ENCODE measurements at regions not wholly inside any gene's neighbourhood (a gene's known extent, or its start where the extent isn't known, plus 50 kb on each side); places are given as distances from the start of the nearest gene placed in this dataset.
"Not testable (repeated sequence)": the region's sequence is repeated elsewhere in the genome, so short reads cannot be mapped to it uniquely, and the experiment has no call there.

DNA sequence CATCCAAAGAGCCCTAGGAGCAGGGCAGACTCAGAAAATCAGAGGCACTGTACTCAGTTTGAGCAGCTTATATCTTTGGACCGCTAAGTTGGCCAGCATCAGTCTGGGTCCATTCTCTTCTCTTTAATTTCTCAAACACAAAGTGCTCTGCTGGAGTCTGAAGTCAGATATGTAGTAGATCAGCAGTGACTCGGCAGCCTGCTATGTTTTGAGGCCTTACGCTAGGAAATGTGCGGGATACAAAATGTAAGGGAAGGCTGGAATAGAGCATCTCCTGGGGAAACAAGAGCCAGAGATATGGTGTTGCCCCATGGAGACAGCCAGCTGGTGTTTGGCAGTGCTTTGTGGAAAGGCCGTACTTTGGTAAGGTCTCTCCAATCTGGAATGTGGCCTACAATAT lies 60.6 kb upstream of the VKORC1L1 start:
- POLR2A ChIA-PET = no interaction called here
- CTCF ChIA-PET = no interaction called here

DNA sequence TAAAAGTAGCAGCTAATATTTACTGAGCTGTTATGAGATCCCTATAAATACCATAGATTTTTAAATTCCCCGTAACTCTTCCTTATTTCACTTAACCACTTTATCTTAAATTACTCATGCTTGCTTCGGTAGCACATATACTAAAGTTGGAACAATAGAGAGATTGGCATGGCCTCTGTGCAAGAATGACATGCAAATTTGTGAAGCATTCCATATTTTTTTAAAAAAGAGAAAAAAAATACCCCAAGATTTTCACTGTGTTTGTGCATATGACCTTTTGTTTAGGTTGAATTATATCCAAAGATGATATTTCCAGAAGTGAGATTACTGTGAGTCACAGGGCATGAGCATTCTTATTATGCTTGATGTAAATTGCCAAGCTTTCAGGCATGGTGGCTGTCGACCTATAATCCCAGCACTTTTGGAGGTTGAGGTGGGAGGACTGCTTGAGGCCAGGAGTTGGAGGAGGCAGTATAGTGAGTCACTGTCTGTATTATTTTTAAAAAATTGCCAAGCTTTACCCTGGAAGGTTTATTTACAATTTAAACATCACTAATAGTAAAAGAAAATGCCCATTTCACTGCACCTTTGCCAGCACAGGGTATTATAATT lies 58.2 kb upstream of the VKORC1L1 start:
- H3K27me3 ChIP-seq (ENCODE audit: insufficient read depth, low read length); intact Hi-C loops (cut with micrococcal nuclease); H3K4me3 ChIP-seq (replicated peaks in 1 of 2; ENCODE audit: low read depth in 1 of 2, low read length in 2 of 2); ATAC-seq; H3K36me3 ChIP-seq (ENCODE audit: control insufficient read depth in 1 of 2, insufficient read depth in 2 of 2, low read length in 2 of 2); BruUV-seq (replicated peaks); H3K4me2 ChIP-seq (ENCODE audit: low read length); H2AFZ ChIP-seq (ENCODE audit: low read depth, low read length, poor library complexity, severe bottlenecking); H3K4me1 ChIP-seq (ENCODE audit: control insufficient read depth in 1 of 2, insufficient read depth in 2 of 2, low read length in 2 of 2); POLR2A ChIA-PET; H3K79me2 ChIP-seq (ENCODE audit: insufficient read depth, low read length); RAD21 ChIA-PET (ENCODE audit: low non-redundant PET in 1 of 2, low total read pairs in 2 of 2, uncharacterized antibody in 2 of 2, unreplicated experiment in 2 of 2); H3K9me3 ChIP-seq (ENCODE audit: control insufficient read depth in 1 of 2, insufficient read depth in 1 of 2, low read depth in 1 of 2, low read length in 2 of 2); H3K9ac ChIP-seq (ENCODE audit: low read length); H4K20me1 ChIP-seq (ENCODE audit: insufficient read depth); DNase-seq (ENCODE audit: low read depth, low spot score); H3K27ac ChIP-seq (ENCODE audit: low read depth, low read length); H3K9me2 ChIP-seq (ENCODE audit: insufficient read depth); CTCF ChIA-PET: not testable (repeated sequence)

More for the DNA sequence above, 60.6 kb upstream of the VKORC1L1 start:
- no peaks in the 10 kb centered on the region for H3K9me2 ChIP-seq (ENCODE audit: insufficient read depth)
- DNase-seq (ENCODE audit: low read depth, low spot score) = no peak
- H3K4me1 ChIP-seq (ENCODE audit: control insufficient read depth in 1 of 2, insufficient read depth in 2 of 2, low read length in 2 of 2) = no peaks in the 10 kb centered on the region
- H3K79me2 ChIP-seq (ENCODE audit: insufficient read depth, low read length) = no peaks in the 10 kb centered on the region
- H3K27ac ChIP-seq (ENCODE audit: low read depth, low read length) = no peak overlapping the region
- no TSS peak for BruUV-seq (replicated peaks)
- intact Hi-C loops (cut with micrococcal nuclease) = no loop called here
- H3K9me3 ChIP-seq (ENCODE audit: control insufficient read depth in 1 of 2, insufficient read depth in 1 of 2, low read depth in 1 of 2, low read length in 2 of 2) = no peaks in the 10 kb centered on the region
- ATAC-seq = no peak
- H3K27me3 ChIP-seq (ENCODE audit: insufficient read depth, low read length) = no peaks in the 10 kb centered on the region
- RAD21 ChIA-PET (ENCODE audit: low non-redundant PET in 1 of 2, low total read pairs in 2 of 2, uncharacterized antibody in 2 of 2, unreplicated experiment in 2 of 2) = no interaction called here
- no peak overlapping the region for H3K4me2 ChIP-seq (ENCODE audit: low read length)
- TF ChIP-seq, protein P1, sequence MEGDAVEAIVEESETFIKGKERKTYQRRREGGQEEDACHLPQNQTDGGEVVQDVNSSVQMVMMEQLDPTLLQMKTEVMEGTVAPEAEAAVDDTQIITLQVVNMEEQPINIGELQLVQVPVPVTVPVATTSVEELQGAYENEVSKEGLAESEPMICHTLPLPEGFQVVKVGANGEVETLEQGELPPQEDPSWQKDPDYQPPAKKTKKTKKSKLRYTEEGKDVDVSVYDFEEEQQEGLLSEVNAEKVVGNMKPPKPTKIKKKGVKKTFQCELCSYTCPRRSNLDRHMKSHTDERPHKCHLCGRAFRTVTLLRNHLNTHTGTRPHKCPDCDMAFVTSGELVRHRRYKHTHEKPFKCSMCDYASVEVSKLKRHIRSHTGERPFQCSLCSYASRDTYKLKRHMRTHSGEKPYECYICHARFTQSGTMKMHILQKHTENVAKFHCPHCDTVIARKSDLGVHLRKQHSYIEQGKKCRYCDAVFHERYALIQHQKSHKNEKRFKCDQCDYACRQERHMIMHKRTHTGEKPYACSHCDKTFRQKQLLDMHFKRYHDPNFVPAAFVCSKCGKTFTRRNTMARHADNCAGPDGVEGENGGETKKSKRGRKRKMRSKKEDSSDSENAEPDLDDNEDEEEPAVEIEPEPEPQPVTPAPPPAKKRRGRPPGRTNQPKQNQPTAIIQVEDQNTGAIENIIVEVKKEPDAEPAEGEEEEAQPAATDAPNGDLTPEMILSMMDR (IDR thresholded peaks at IDR 0.05 in 2 of 3, conservative IDR thresholded peaks at IDR 0.05 in 1 of 3; ENCODE audit: borderline replicate concordance in 1 of 3, insufficient read depth in 1 of 3, low read depth in 2 of 3, low read length in 2 of 3) = no peak
- TF ChIP-seq SRF (IDR thresholded peaks at IDR 0.05; ENCODE audit: low read depth) = no peak
- TF ChIP-seq, protein P2, sequence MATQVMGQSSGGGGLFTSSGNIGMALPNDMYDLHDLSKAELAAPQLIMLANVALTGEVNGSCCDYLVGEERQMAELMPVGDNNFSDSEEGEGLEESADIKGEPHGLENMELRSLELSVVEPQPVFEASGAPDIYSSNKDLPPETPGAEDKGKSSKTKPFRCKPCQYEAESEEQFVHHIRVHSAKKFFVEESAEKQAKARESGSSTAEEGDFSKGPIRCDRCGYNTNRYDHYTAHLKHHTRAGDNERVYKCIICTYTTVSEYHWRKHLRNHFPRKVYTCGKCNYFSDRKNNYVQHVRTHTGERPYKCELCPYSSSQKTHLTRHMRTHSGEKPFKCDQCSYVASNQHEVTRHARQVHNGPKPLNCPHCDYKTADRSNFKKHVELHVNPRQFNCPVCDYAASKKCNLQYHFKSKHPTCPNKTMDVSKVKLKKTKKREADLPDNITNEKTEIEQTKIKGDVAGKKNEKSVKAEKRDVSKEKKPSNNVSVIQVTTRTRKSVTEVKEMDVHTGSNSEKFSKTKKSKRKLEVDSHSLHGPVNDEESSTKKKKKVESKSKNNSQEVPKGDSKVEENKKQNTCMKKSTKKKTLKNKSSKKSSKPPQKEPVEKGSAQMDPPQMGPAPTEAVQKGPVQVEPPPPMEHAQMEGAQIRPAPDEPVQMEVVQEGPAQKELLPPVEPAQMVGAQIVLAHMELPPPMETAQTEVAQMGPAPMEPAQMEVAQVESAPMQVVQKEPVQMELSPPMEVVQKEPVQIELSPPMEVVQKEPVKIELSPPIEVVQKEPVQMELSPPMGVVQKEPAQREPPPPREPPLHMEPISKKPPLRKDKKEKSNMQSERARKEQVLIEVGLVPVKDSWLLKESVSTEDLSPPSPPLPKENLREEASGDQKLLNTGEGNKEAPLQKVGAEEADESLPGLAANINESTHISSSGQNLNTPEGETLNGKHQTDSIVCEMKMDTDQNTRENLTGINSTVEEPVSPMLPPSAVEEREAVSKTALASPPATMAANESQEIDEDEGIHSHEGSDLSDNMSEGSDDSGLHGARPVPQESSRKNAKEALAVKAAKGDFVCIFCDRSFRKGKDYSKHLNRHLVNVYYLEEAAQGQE (IDR thresholded peaks at IDR 0.05; ENCODE audit: low read depth) = no peak
- TF ChIP-seq EZH2phosphoT487 (IDR thresholded peaks at IDR 0.05; ENCODE audit: borderline replicate concordance) = no peak
- TF ChIP-seq, protein P3, sequence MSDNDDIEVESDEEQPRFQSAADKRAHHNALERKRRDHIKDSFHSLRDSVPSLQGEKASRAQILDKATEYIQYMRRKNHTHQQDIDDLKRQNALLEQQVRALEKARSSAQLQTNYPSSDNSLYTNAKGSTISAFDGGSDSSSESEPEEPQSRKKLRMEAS (IDR thresholded peaks at IDR 0.05) = no peak
- no peak for TF ChIP-seq CEBPB (IDR thresholded peaks at IDR 0.05; ENCODE audit: low read depth)
- TF ChIP-seq, protein P4, sequence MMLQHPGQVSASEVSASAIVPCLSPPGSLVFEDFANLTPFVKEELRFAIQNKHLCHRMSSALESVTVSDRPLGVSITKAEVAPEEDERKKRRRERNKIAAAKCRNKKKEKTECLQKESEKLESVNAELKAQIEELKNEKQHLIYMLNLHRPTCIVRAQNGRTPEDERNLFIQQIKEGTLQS (IDR thresholded peaks at IDR 0.05) = no peak
- no peak for TF ChIP-seq EGR1 (IDR thresholded peaks at IDR 0.05; ENCODE audit: low read depth)
- TF ChIP-seq JUND (IDR thresholded peaks at IDR 0.05) = no peak
- TF ChIP-seq POLR2A (IDR thresholded peaks at IDR 0.05; ENCODE audit: borderline replicate concordance, extremely low read depth, insufficient read depth, insufficient read length) = no peak
- no peak overlapping the region for H2AFZ ChIP-seq (ENCODE audit: low read depth, low read length, poor library complexity, severe bottlenecking)
- no peak overlapping the region for H3K4me3 ChIP-seq (replicated peaks in 1 of 2; ENCODE audit: low read depth in 1 of 2, low read length in 2 of 2)
- H4K20me1 ChIP-seq (ENCODE audit: insufficient read depth) = no peaks in the 10 kb centered on the region
- H3K36me3 ChIP-seq (ENCODE audit: control insufficient read depth in 1 of 2, insufficient read depth in 2 of 2, low read length in 2 of 2) = no peaks in the 10 kb centered on the region
- H3K9ac ChIP-seq (ENCODE audit: low read length) = no peak overlapping the region

All from HCT116 (cell line).